H9 (cell line): ENCODE measurements at regions not wholly inside any gene's neighbourhood (a gene's known extent, or its start where the extent isn't known, plus 50 kb on each side); places are given as distances from the start of the nearest gene placed in this dataset.

ENCODE experiments used
- DNase-seq: peaks from one replicate; pipeline ENCODE4 v3.0.0-alpha.2; 2017
- H2AFZ ChIP-seq: one replicate; pipeline ENCODE4 v1.6.1; 2013; ENCODE audit warnings: mild to moderate bottlenecking, low read length, control low read depth, moderate library complexity
- H2AK5ac ChIP-seq: 2 replicates; pipeline ENCODE4 v1.6.1; 2013; ENCODE audit warnings: low read length, control low read depth, mixed read lengths; ENCODE audit not compliant: insufficient read length
- H2BK120ac ChIP-seq: one replicate; pipeline ENCODE4 v1.6.1; 2013; ENCODE audit warnings: low read depth, mild to moderate bottlenecking, low read length, control low read depth, inconsistent platforms; ENCODE audit not compliant: poor library complexity, severe bottlenecking
- H2BK12ac ChIP-seq: 2 replicates; pipeline ENCODE4 v1.6.1; 2013; ENCODE audit warnings: low read length, control low read depth, mixed read lengths, low read depth; ENCODE audit not compliant: insufficient read length
- H2BK15ac ChIP-seq: 2 replicates; pipeline ENCODE4 v1.6.1; 2013; ENCODE audit warnings: low read depth, low read length, control low read depth
- H2BK20ac ChIP-seq: one replicate; pipeline ENCODE4 v1.6.1; 2013; ENCODE audit warnings: low read depth, mild to moderate bottlenecking, low read length, control low read depth, inconsistent platforms; ENCODE audit not compliant: poor library complexity, severe bottlenecking
- H2BK5ac ChIP-seq: 2 replicates; pipeline ENCODE4 v1.6.1; 2013; ENCODE audit warnings: low read length, control low read depth, mixed read lengths; ENCODE audit not compliant: insufficient read length
- H3K14ac ChIP-seq: 2 replicates; pipeline ENCODE4 v1.6.1; 2013; ENCODE audit warnings: low read length, control low read depth; ENCODE audit not compliant: insufficient read depth
- H3K18ac ChIP-seq: 2 replicates; pipeline ENCODE4 v1.6.1; 2013; ENCODE audit warnings: low read depth, mild to moderate bottlenecking, mixed read lengths, low read length, control low read depth; ENCODE audit not compliant: insufficient read length
- H3K23ac ChIP-seq: 2 replicates; pipeline ENCODE4 v1.6.1; 2013; ENCODE audit warnings: low read length, control low read depth, mixed read lengths, low read depth; ENCODE audit not compliant: insufficient read length
- H3K23me2 ChIP-seq: 2 replicates; pipeline ENCODE4 v1.6.1; 2013; ENCODE audit warnings: low read depth, mild to moderate bottlenecking, mixed read lengths, low read length, control low read depth; ENCODE audit not compliant: insufficient read length, poor library complexity, severe bottlenecking
- H3K27ac ChIP-seq: 2 replicates; pipeline ENCODE4 v1.5.1; 2013; ENCODE audit warnings: low read length, control low read depth, mixed read lengths, low read depth; ENCODE audit not compliant: insufficient read length
- H3K27me3 ChIP-seq: 2 replicates; pipeline ENCODE4 v1.6.1; 2013; ENCODE audit warnings: low read length, control low read depth, inconsistent platforms; ENCODE audit not compliant: insufficient read depth
- H3K4ac ChIP-seq: 2 replicates; pipeline ENCODE4 v1.6.1; 2013; ENCODE audit warnings: low read depth, mild to moderate bottlenecking, control low read depth, inconsistent platforms, low read length, moderate library complexity
- H3K4me1 ChIP-seq: 2 replicates; pipeline ENCODE4 v1.6.1; 2013; ENCODE audit warnings: low read length, control low read depth, inconsistent platforms; ENCODE audit not compliant: insufficient read depth
- H3K4me2 ChIP-seq: 2 replicates; pipeline ENCODE4 v1.6.1; 2013; ENCODE audit warnings: low read length, control low read depth, mixed read lengths; ENCODE audit not compliant: insufficient read length, insufficient read depth
- H3K56ac ChIP-seq: 2 replicates; pipeline ENCODE4 v1.6.1; 2013; ENCODE audit warnings: low read depth, mild to moderate bottlenecking, mixed read lengths, low read length, control low read depth; ENCODE audit not compliant: insufficient read length
- H3K79me1 ChIP-seq: 2 replicates; pipeline ENCODE4 v1.6.1; 2013; ENCODE audit warnings: low read depth, mild to moderate bottlenecking, moderate library complexity, low read length, control low read depth, inconsistent platforms; ENCODE audit not compliant: insufficient read depth, poor library complexity, severe bottlenecking
- H3K79me2 ChIP-seq: 2 replicates; pipeline ENCODE4 v1.6.1; 2013; ENCODE audit warnings: low read length, control low read depth, inconsistent platforms; ENCODE audit not compliant: insufficient read depth
- H3K9ac ChIP-seq: 2 replicates; pipeline ENCODE4 v1.6.1; 2013; ENCODE audit warnings: low read length, control low read depth, mixed read lengths; ENCODE audit not compliant: insufficient read length; ENCODE audit errors: extremely low read depth
- H3K9me3 ChIP-seq: one replicate; pipeline ENCODE4 v1.6.1; 2013; ENCODE audit warnings: low read depth, low read length, inconsistent platforms; ENCODE audit not compliant: control insufficient read depth
- H3T11ph ChIP-seq: one replicate; pipeline ENCODE4 v1.6.1; 2013; ENCODE audit warnings: mild to moderate bottlenecking, low read length, control low read depth, inconsistent platforms
- H4K20me1 ChIP-seq: one replicate; pipeline ENCODE4 v1.6.1; 2013; ENCODE audit not compliant: control insufficient read depth, insufficient read length, insufficient read depth
- H4K5ac ChIP-seq: 2 replicates; pipeline ENCODE4 v1.6.1; 2013; ENCODE audit warnings: low read depth, mild to moderate bottlenecking, mixed read lengths, low read length, control low read depth; ENCODE audit not compliant: insufficient read length
- H4K8ac ChIP-seq: replicated peaks from 2 replicates; pipeline ENCODE4 v1.6.1; 2013; ENCODE audit warnings: low read length, control low read depth, mixed read lengths, low read depth; ENCODE audit not compliant: insufficient read length
- H4K91ac ChIP-seq: 2 replicates; pipeline ENCODE4 v1.6.1; 2013; ENCODE audit warnings: low read depth, mild to moderate bottlenecking, moderate library complexity, mixed read lengths, low read length, control low read depth; ENCODE audit not compliant: insufficient read length
- H3K27ac Mint-ChIP-seq, 3 experiments: 2 replicates in 2 of 3; 3 replicates in 1 of 3; pipeline ENCODE4 v1.8.0; 2020 to 2021; ENCODE audit warnings: mixed read lengths in 3 of 3, mild to moderate bottlenecking in 1 of 3, moderate library complexity in 1 of 3
- H3K27me3 Mint-ChIP-seq: 2 replicates; pipeline ENCODE4 v1.8.0; 2021; ENCODE audit warnings: low read depth, mild to moderate bottlenecking, moderate library complexity, mixed read lengths
- H3K36me3 Mint-ChIP-seq, 3 experiments: 2 replicates in 2 of 3; 3 replicates in 1 of 3; pipeline ENCODE4 v1.8.0; 2020 to 2021; ENCODE audit warnings: low read depth in 3 of 3, mixed read lengths in 3 of 3; ENCODE audit not compliant: insufficient read depth in 1 of 3
- H3K4me1 Mint-ChIP-seq, 2 experiments: 2 replicates each; pipeline ENCODE4 v1.8.0; 2020; ENCODE audit warnings: mixed read lengths in 2 of 2
- H3K4me3 Mint-ChIP-seq, 2 experiments: 2 replicates in 1 of 2; 3 replicates in 1 of 2; pipeline ENCODE4 v1.8.0; 2020 to 2021; ENCODE audit warnings: mild to moderate bottlenecking in 2 of 2, mixed read lengths in 2 of 2, moderate library complexity in 1 of 2
- H3K9me3 Mint-ChIP-seq, 2 experiments: 2 replicates in 1 of 2; 3 replicates in 1 of 2; pipeline ENCODE4 v1.8.0; 2020; ENCODE audit warnings: mild to moderate bottlenecking in 2 of 2, mixed read lengths in 2 of 2, moderate library complexity in 1 of 2
- CTCF ChIP-seq: fragments of 200-600 bp; sonication (generic); conservative IDR thresholded peaks from 3 replicates; pipeline ENCODE4 v1.8.0; 2021; ENCODE audit warnings: antibody characterized with exemption, mild to moderate bottlenecking
- WGBS: extraction: QIAGEN DNeasy Blood & Tissue Kit; methylation state at CpG from one replicate; pipeline ENCODE4 v1.1.7; 2013; ENCODE audit warnings: missing lambda C conversion rate, low lambda C conversion rate, mixed read lengths; ENCODE audit not compliant: insufficient read length; ENCODE audit errors: extremely low coverage; 5-methylcytosine and 5-hydroxymethylcytosine counted together

DNA sequence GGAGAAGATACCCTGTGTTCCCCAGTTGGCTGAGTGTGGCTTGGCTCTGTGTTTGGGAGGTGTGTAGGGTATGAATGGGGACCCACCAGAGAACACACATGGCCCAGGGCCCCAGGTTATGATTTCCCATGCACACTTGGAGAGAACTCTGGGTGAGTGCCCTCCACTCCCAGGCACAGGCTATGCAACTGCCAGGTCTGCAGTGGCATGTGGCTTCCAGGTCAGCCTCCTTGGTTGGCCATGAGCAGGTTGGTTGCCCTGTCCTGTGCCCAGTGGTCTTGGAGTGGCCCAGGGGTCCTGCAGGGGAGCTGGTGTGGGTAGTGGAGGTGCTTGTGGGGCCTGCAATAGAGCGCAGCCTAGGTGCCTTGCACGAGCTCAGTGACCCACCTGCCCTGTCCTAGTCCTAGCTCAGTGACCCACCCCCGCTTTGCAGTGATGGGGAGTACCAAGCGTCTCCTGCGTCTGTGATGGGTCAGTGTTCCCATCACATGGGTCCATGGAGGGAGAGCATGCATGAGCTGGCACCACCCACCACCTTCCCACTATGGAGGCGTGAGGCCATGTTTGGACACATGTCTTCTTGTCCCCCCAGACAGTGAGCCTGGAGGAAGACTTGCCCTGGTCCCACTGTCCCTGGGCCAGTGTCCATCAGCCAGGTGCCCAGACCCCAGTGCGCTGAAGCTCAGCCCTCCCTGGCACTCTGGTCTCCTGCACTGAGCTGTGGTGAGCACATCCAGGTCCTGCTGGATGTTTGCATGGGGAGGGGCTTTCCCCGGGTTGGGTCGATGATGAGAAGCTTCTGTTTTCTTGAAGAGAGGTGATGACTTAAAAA, 217.3 kb downstream of the SNRPN start:
- no peak for TF ChIP-seq CTCF
- Mint-ChIP-seq H3K4me3 (no peak overlapping the region), H3K27ac (no peak overlapping the region), H3K9me3 (peaks cover 71 to 76% of the 10 kb centered on the region in 2 experiments), H3K27me3 (no peaks in the 10 kb centered on the region; the same call in 1 of the 2 replicates), H3K4me1 (no peaks in the 10 kb centered on the region), H3K36me3 (peaks cover 12 to 19% (median 15%) of the 10 kb centered on the region in 3 experiments; a peak in 6 of 7 replicates)
- Histone ChIP-seq H3K79me2 (no peaks in the 10 kb centered on the region), H2BK20ac (no peak overlapping the region), H2BK15ac (no peak overlapping the region), H2BK5ac (no peak overlapping the region), H3K27ac (no peak overlapping the region), H3K23ac (no peak overlapping the region), H3K23me2 (no peaks in the 10 kb centered on the region), H2AFZ (no peak overlapping the region), H4K20me1 (no peaks in the 10 kb centered on the region), H3K14ac (no peak overlapping the region), H2AK5ac (no peak overlapping the region), H2BK120ac (no peak overlapping the region), H3K79me1 (no peaks in the 10 kb centered on the region), H3K18ac (no peak overlapping the region), H3K56ac (no peak overlapping the region), H2BK12ac (no peak overlapping the region), H3K4me1 (no peaks in the 10 kb centered on the region), H3T11ph (no peak overlapping the region), H3K27me3 (no peaks in the 10 kb centered on the region), H3K9me3 (peaks cover 58% of the 10 kb centered on the region), H4K5ac (no peak overlapping the region), H3K4me2 (no peak overlapping the region), H3K4ac (no peak overlapping the region), H4K8ac (no peak overlapping the region), H3K9ac (no peak overlapping the region), H4K91ac (no peak overlapping the region)
- peak; percentile 14 for DNase-seq
- no CpG with 5 or more reads among the region's 9 CpGs for WGBS
